ENCODE measurements at regions not wholly inside any gene's neighbourhood (a gene's known extent, or its start where the extent isn't known, plus 50 kb on each side); places are given as distances from the start of the nearest gene placed in this dataset.

- H3K9me3 ChIP-seq (ENCODE audit: control insufficient read depth, low read length) = peaks cover 14% of the 10 kb centered on the region
- H3K4me3 ChIP-seq (ENCODE audit: low read length) = no peak overlapping the region
- no peaks in the 10 kb centered on the region for H3K27me3 ChIP-seq (replicated peaks; ENCODE audit: control insufficient read depth, insufficient read depth, low read length)
Measured at GRCh38 chr9:1617419-1617818, 397.7 kb upstream of the SMARCA2 start.

GRCh38 chr9:1619915-1620710 lies 395.0 kb upstream of the SMARCA2 start:
- H3K9ac ChIP-seq (ENCODE audit: low read length) = no peak overlapping the region
- peak; percentile 3 for DNase-seq (ENCODE audit: low read depth)
- H3K9me3 ChIP-seq (ENCODE audit: control insufficient read depth, low read length) = peaks cover 14% of the 10 kb centered on the region
- no peaks in the 10 kb centered on the region for H3K27me3 ChIP-seq (replicated peaks; ENCODE audit: control insufficient read depth, insufficient read depth, low read length)
- no peaks in the 10 kb centered on the region for H3K36me3 ChIP-seq (ENCODE audit: control insufficient read depth, insufficient read depth, low read length, severe bottlenecking)
- no peaks in the 10 kb centered on the region for H3K4me1 ChIP-seq (ENCODE audit: control insufficient read depth, insufficient read depth, low read length)
- no peak overlapping the region for H3K4me3 ChIP-seq (ENCODE audit: low read length)

More at GRCh38 chr9:1617419-1617818, 397.7 kb upstream of the SMARCA2 start:
- Histone ChIP-seq H3K36me3 (ENCODE audit: control insufficient read depth, insufficient read depth, low read length, severe bottlenecking) (no peaks in the 10 kb centered on the region), H3K4me1 (ENCODE audit: control insufficient read depth, insufficient read depth, low read length) (no peaks in the 10 kb centered on the region), H3K9ac (ENCODE audit: low read length) (no peak overlapping the region)
- DNase-seq (ENCODE audit: low read depth) = no peak

GRCh38 chr9:1637401-1637800 lies 377.7 kb upstream of the SMARCA2 start:
- Histone ChIP-seq H3K4me3 (ENCODE audit: low read length) (no peak overlapping the region), H3K9ac (ENCODE audit: low read length) (no peak overlapping the region), H3K4me1 (ENCODE audit: control insufficient read depth, insufficient read depth, low read length) (no peaks in the 10 kb centered on the region), H3K36me3 (ENCODE audit: control insufficient read depth, insufficient read depth, low read length, severe bottlenecking) (no peaks in the 10 kb centered on the region), H3K9me3 (ENCODE audit: control insufficient read depth, low read length) (no peaks in the 10 kb centered on the region), H3K27me3 (replicated peaks; ENCODE audit: control insufficient read depth, insufficient read depth, low read length) (no peaks in the 10 kb centered on the region)
- DNase-seq (ENCODE audit: low read depth) = no peak

- no peak for DNase-seq (ENCODE audit: low read depth)
- H3K27me3 ChIP-seq (replicated peaks; ENCODE audit: control insufficient read depth, insufficient read depth, low read length) = no peaks in the 10 kb centered on the region
- H3K9me3 ChIP-seq (ENCODE audit: control insufficient read depth, low read length) = no peaks in the 10 kb centered on the region
- H3K9ac ChIP-seq (ENCODE audit: low read length) = no peak overlapping the region
- H3K36me3 ChIP-seq (ENCODE audit: control insufficient read depth, insufficient read depth, low read length, severe bottlenecking) = no peaks in the 10 kb centered on the region
- H3K4me3 ChIP-seq (ENCODE audit: low read length) = no peak overlapping the region
- H3K4me1 ChIP-seq (ENCODE audit: control insufficient read depth, insufficient read depth, low read length) = no peaks in the 10 kb centered on the region
Measured at GRCh38 chr9:1639166-1639565, 376.0 kb upstream of the SMARCA2 start.

- Histone ChIP-seq H3K4me1 (ENCODE audit: control insufficient read depth, insufficient read depth, low read length) (peaks cover 3% of the 10 kb centered on the region), H3K27me3 (replicated peaks; ENCODE audit: control insufficient read depth, insufficient read depth, low read length) (no peaks in the 10 kb centered on the region), H3K36me3 (ENCODE audit: control insufficient read depth, insufficient read depth, low read length, severe bottlenecking) (no peaks in the 10 kb centered on the region), H3K9me3 (ENCODE audit: control insufficient read depth, low read length) (no peaks in the 10 kb centered on the region), H3K4me3 (ENCODE audit: low read length) (no peak overlapping the region), H3K9ac (ENCODE audit: low read length) (no peak overlapping the region)
- DNase-seq (ENCODE audit: low read depth) = no peak
Measured at GRCh38 chr9:1647776-1648175, 367.4 kb upstream of the SMARCA2 start.

GRCh38 chr9:1653282-1653681 lies 361.9 kb upstream of the SMARCA2 start:
- H3K27me3 ChIP-seq (replicated peaks; ENCODE audit: control insufficient read depth, insufficient read depth, low read length) = no peaks in the 10 kb centered on the region
- no peak overlapping the region for H3K9ac ChIP-seq (ENCODE audit: low read length)
- H3K36me3 ChIP-seq (ENCODE audit: control insufficient read depth, insufficient read depth, low read length, severe bottlenecking) = no peaks in the 10 kb centered on the region
- DNase-seq (ENCODE audit: low read depth) = no peak
- no peaks in the 10 kb centered on the region for H3K4me1 ChIP-seq (ENCODE audit: control insufficient read depth, insufficient read depth, low read length)
- no peaks in the 10 kb centered on the region for H3K9me3 ChIP-seq (ENCODE audit: control insufficient read depth, low read length)
- no peak overlapping the region for H3K4me3 ChIP-seq (ENCODE audit: low read length)

- Histone ChIP-seq H3K4me3 (ENCODE audit: low read length) (no peak overlapping the region), H3K4me1 (ENCODE audit: control insufficient read depth, insufficient read depth, low read length) (no peaks in the 10 kb centered on the region), H3K9me3 (ENCODE audit: control insufficient read depth, low read length) (no peaks in the 10 kb centered on the region), H3K9ac (ENCODE audit: low read length) (no peak overlapping the region), H3K27me3 (replicated peaks; ENCODE audit: control insufficient read depth, insufficient read depth, low read length) (no peaks in the 10 kb centered on the region), H3K36me3 (ENCODE audit: control insufficient read depth, insufficient read depth, low read length, severe bottlenecking) (no peaks in the 10 kb centered on the region)
- no peak for DNase-seq (ENCODE audit: low read depth)
Measured at GRCh38 chr9:1658661-1659362, 356.3 kb upstream of the SMARCA2 start.

GRCh38 chr9:1659363-1659690 lies 355.8 kb upstream of the SMARCA2 start:
- Histone ChIP-seq H3K9me3 (ENCODE audit: control insufficient read depth, low read length) (peaks cover 2% of the 10 kb centered on the region), H3K27me3 (replicated peaks; ENCODE audit: control insufficient read depth, insufficient read depth, low read length) (no peaks in the 10 kb centered on the region), H3K36me3 (ENCODE audit: control insufficient read depth, insufficient read depth, low read length, severe bottlenecking) (no peaks in the 10 kb centered on the region), H3K9ac (ENCODE audit: low read length) (no peak overlapping the region), H3K4me3 (ENCODE audit: low read length) (no peak overlapping the region), H3K4me1 (ENCODE audit: control insufficient read depth, insufficient read depth, low read length) (no peaks in the 10 kb centered on the region)
- no peak for DNase-seq (ENCODE audit: low read depth)

GRCh38 chr9:1668441-1668840 lies 346.7 kb upstream of the SMARCA2 start:
- Histone ChIP-seq H3K4me1 (ENCODE audit: control insufficient read depth, insufficient read depth, low read length) (no peaks in the 10 kb centered on the region), H3K36me3 (ENCODE audit: control insufficient read depth, insufficient read depth, low read length, severe bottlenecking) (no peaks in the 10 kb centered on the region), H3K9ac (ENCODE audit: low read length) (no peak overlapping the region), H3K27me3 (replicated peaks; ENCODE audit: control insufficient read depth, insufficient read depth, low read length) (no peaks in the 10 kb centered on the region), H3K4me3 (ENCODE audit: low read length) (no peak overlapping the region), H3K9me3 (ENCODE audit: control insufficient read depth, low read length) (peaks cover 20% of the 10 kb centered on the region)
- DNase-seq (ENCODE audit: low read depth) = no peak

GRCh38 chr9:1673300-1673699 lies 341.8 kb upstream of the SMARCA2 start:
- Histone ChIP-seq H3K4me3 (ENCODE audit: low read length) (no peak overlapping the region), H3K9me3 (ENCODE audit: control insufficient read depth, low read length) (peaks cover 9% of the 10 kb centered on the region), H3K36me3 (ENCODE audit: control insufficient read depth, insufficient read depth, low read length, severe bottlenecking) (no peaks in the 10 kb centered on the region), H3K27me3 (replicated peaks; ENCODE audit: control insufficient read depth, insufficient read depth, low read length) (no peaks in the 10 kb centered on the region), H3K9ac (ENCODE audit: low read length) (no peak overlapping the region), H3K4me1 (ENCODE audit: control insufficient read depth, insufficient read depth, low read length) (no peaks in the 10 kb centered on the region)
- DNase-seq (ENCODE audit: low read depth) = no peak

GRCh38 chr9:1676771-1677170 lies 338.4 kb upstream of the SMARCA2 start:
- peaks cover 9% of the 10 kb centered on the region for H3K9me3 ChIP-seq (ENCODE audit: control insufficient read depth, low read length)
- H3K4me3 ChIP-seq (ENCODE audit: low read length) = no peak overlapping the region
- H3K36me3 ChIP-seq (ENCODE audit: control insufficient read depth, insufficient read depth, low read length, severe bottlenecking) = no peaks in the 10 kb centered on the region
- no peak for DNase-seq (ENCODE audit: low read depth)
- H3K4me1 ChIP-seq (ENCODE audit: control insufficient read depth, insufficient read depth, low read length) = no peaks in the 10 kb centered on the region
- H3K27me3 ChIP-seq (replicated peaks; ENCODE audit: control insufficient read depth, insufficient read depth, low read length) = no peaks in the 10 kb centered on the region
- no peak overlapping the region for H3K9ac ChIP-seq (ENCODE audit: low read length)

Measured in adipocyte (in vitro differentiated cells).